ENCODE measurements at regions not wholly inside any gene's neighbourhood (a gene's known extent, or its start where the extent isn't known, plus 50 kb on each side); places are given as distances from the start of the nearest gene placed in this dataset.

GRCh38 chr3:192055946-192056345, 595.0 kb downstream of the PYDC2 start:
- no peak for TF ChIP-seq POLR2A (IDR thresholded peaks at IDR 0.05)
- TF ChIP-seq CTCF (IDR thresholded peaks at IDR 0.05), result no peak
- no peak for TF ChIP-seq POLR2AphosphoS5 (IDR thresholded peaks at IDR 0.05; ENCODE audit: insufficient read depth in 1 of 2, low read depth in 1 of 2)
- no peak overlapping the region for H3K4me3 ChIP-seq
- H3K27me3 ChIP-seq, result no peaks in the 10 kb centered on the region
- no peaks in the 10 kb centered on the region for H3K9me3 ChIP-seq
- no peaks in the 10 kb centered on the region for H3K36me3 ChIP-seq
- H3K27ac ChIP-seq, result no peak overlapping the region
- H3K4me1 ChIP-seq, result no peaks in the 10 kb centered on the region
- intact Hi-C loops (cut with DNase I), result no loop called here
- DNase-seq (ENCODE audit: extremely low spot score in 2 of 2), result no peak

- H3K9me3 ChIP-seq, result no peaks in the 10 kb centered on the region
- no peak overlapping the region for H3K27ac ChIP-seq
- H3K4me3 ChIP-seq, result no peak overlapping the region
- H3K4me1 ChIP-seq, result no peaks in the 10 kb centered on the region
- intact Hi-C loops (cut with DNase I), result no loop called here
- DNase-seq (ENCODE audit: extremely low spot score in 2 of 2), result no peak
- no peaks in the 10 kb centered on the region for H3K27me3 ChIP-seq
- TF ChIP-seq POLR2AphosphoS5 (IDR thresholded peaks at IDR 0.05; ENCODE audit: insufficient read depth in 1 of 2, low read depth in 1 of 2) (no peak), POLR2A (IDR thresholded peaks at IDR 0.05) (no peak), CTCF (IDR thresholded peaks at IDR 0.05) (no peak)
- no peaks in the 10 kb centered on the region for H3K36me3 ChIP-seq
Measured at GRCh38 chr3:192057261-192057660, 596.3 kb downstream of the PYDC2 start.

- no peak overlapping the region for H3K27ac ChIP-seq
- H3K4me1 ChIP-seq, result no peaks in the 10 kb centered on the region
- no peak overlapping the region for H3K4me3 ChIP-seq
- no peaks in the 10 kb centered on the region for H3K36me3 ChIP-seq
- H3K27me3 ChIP-seq, result no peaks in the 10 kb centered on the region
- no peaks in the 10 kb centered on the region for H3K9me3 ChIP-seq
- no peak for DNase-seq (ENCODE audit: extremely low spot score in 2 of 2)
- TF ChIP-seq POLR2A (IDR thresholded peaks at IDR 0.05) (no peak), POLR2AphosphoS5 (IDR thresholded peaks at IDR 0.05; ENCODE audit: insufficient read depth in 1 of 2, low read depth in 1 of 2) (no peak), CTCF (IDR thresholded peaks at IDR 0.05) (no peak)
- intact Hi-C loops (cut with DNase I), result no loop called here
Measured at GRCh38 chr3:192060160-192060781, 599.3 kb downstream of the PYDC2 start.

- Histone ChIP-seq H3K4me3 (no peak overlapping the region), H3K27ac (no peak overlapping the region)
- intact Hi-C loops (cut with DNase I), result no loop called here
Measured at GRCh38 chr3:192061426-192061825, 600.5 kb downstream of the PYDC2 start.

More at GRCh38 chr3:192061426-192061825, 600.5 kb downstream of the PYDC2 start:
- TF ChIP-seq POLR2AphosphoS5 (IDR thresholded peaks at IDR 0.05; ENCODE audit: insufficient read depth in 1 of 2, low read depth in 1 of 2), result no peak
- no peak for TF ChIP-seq POLR2A (IDR thresholded peaks at IDR 0.05)
- TF ChIP-seq CTCF (IDR thresholded peaks at IDR 0.05), result no peak
- H3K27me3 ChIP-seq, result no peaks in the 10 kb centered on the region
- no peaks in the 10 kb centered on the region for H3K4me1 ChIP-seq
- no peaks in the 10 kb centered on the region for H3K36me3 ChIP-seq
- H3K9me3 ChIP-seq, result no peaks in the 10 kb centered on the region
- no peak for DNase-seq (ENCODE audit: extremely low spot score in 2 of 2)

Data from vagina (tissue), 2 donors.